GM18868 (cell line): ENCODE measurements at regions not wholly inside any gene's neighbourhood (a gene's known extent, or its start where the extent isn't known, plus 50 kb on each side); places are given as distances from the start of the nearest gene placed in this dataset.
"Not testable (repeated sequence)": the region's sequence is repeated elsewhere in the genome, so short reads cannot be mapped to it uniquely, and the experiment has no call there.

Experiments used
- ATAC-seq: cut with Tn5 transposase; IDR thresholded peaks from one replicate; pipeline ENCODE4 v1.9.1; 2021; ENCODE audit warnings: mild to moderate bottlenecking, moderate library complexity; ENCODE audit not compliant: unreplicated experiment

- no peak for ATAC-seq
Observed at GRCh38 chr14:27546111-27546510, 948.3 kb upstream of the NOVA1 start.

GRCh38 chr14:27553790-27554189 is 956.0 kb upstream of the NOVA1 start:
- ATAC-seq = no peak

GRCh38 chr14:27557445-27557844 is 959.6 kb upstream of the NOVA1 start:
- no peak for ATAC-seq

DNA sequence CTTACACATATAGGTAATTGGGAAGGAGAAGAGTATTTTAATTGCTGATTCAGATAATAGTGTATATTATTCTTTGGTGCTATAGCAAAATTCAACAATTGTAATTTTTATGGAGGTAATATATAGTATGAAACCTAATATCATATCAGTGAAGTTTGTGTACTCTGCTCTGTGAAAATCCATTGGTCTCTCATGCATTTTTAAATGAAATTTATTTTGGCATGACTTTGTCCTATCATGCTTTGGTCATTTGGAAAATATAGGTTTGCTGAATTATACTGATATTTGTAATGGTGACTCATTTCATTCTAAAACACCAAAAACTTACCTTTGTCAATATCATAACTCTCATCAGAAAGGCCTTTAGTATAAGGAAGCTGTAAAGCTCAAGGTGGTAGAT is 962.0 kb upstream of the NOVA1 start:
- no peak for ATAC-seq

DNA sequence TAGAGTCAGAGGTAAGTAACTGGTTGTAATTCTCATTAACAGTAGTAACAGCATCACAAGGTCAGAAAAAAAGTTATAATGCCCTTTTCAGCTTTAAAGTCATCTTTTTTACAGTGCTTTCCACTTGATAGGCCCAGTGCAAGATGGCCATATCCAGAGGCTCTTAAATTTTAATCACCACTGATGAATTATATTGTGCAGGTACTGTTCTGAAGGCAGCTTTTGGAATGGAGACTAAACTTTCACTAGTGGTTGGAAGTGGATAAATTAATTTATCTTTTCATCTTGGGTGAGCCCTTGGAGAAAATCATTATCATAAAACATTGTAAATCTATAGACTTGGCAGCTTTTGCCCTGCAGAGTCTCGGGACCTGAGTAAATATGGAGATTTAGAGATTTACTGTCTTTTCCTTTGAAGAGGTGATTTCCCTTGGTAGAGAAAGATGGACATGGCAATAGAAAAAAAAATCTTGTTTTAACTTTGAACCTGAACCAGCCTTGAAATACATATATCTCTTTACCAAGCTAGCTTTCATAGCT is 969.1 kb upstream of the NOVA1 start:
- ATAC-seq = no peak

GRCh38 chr14:27573018-27573417 is 975.2 kb upstream of the NOVA1 start:
- no peak for ATAC-seq

GRCh38 chr14:27587103-27587502 is 989.3 kb upstream of the NOVA1 start:
- no peak for ATAC-seq

DNA sequence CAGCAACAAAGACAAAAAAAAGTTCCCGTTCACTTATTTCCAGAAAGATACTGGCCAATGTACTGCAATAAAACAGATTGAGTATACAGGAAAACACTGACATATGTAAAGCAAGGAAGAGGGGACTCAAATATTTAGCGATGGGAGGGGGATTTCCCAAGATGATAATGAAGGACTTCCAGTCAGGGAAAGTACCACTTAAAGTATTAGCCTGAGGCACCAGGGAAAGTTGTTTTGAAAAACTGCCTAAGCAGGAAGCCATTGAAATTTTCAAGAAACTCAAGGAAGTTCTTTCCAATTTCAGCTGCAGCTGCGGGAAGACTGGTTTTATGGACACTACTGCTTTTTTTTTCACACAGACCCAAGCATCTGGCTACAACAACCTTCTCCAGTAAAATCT is 1007.4 kb upstream of the NOVA1 start:
- ATAC-seq = no peak

DNA sequence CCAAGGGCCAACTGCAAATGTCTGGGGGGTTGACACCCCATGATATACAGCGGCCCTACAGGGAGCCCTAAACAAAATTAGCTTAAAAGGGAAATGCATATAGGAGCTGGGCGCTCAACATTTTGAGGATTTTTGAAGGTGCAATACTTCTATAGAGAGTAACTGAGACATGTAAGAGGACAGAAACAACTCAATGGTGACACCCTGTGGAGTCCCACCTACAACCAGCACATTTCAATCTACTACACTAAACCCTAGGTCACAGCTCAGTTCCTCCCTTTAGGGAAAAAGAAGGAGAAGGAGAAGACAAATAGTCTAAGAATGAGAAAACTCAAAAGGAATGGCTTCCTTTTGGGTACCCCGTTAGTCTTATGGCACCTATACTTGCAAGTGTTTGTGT is 1010.5 kb upstream of the NOVA1 start:
- no peak for ATAC-seq

- ATAC-seq = no peak
Observed at GRCh38 chr14:27612121-27612520, 1014.3 kb upstream of the NOVA1 start.

- no peak for ATAC-seq
Observed at GRCh38 chr14:27613102-27613501, 1015.3 kb upstream of the NOVA1 start.

- no peak for ATAC-seq
Observed at GRCh38 chr14:27623782-27624181, 1025.9 kb upstream of the NOVA1 start.

DNA sequence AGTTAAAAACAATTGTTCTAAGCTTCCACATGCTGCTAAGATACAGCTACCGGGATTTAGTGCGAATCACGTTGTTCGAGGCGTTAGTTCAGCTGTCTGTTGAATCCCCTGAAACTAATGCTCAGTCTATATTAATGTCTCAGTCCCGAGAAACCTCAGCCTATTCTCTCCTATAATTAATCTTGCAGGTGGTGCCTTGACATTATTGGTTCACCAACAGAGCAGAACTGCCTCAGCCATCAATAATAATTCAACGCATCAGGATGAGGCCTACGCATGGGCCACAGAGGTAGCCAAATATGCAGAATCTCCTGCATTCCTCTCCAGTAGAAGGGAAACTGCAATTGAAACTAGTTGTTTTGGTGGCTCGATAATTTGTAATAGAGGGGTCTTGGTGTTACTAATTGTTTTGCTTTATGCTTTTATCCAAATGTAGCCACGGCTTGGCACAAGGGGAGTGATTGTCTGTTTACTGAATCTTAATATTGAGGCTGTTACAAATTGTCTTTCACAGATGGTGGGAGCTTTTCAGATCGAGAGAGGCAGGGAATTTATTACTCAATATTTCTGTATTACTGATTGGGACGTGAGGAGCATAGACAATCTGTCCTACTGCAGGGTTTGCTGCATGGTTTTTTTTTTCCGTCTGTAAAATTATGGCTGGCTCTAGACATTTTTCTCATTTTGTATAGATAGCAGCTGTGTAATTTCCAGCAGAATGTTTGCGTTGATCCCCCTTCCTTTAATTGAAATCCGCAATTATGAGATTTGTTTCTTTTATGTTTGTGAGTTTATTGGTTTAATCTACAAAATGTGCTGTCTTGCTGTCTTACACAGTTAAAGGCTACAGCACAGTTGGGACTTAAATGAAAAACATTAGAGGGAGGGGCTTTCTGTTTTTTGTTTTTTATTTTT is 1036.5 kb upstream of the NOVA1 start:
- ATAC-seq = no peak

DNA sequence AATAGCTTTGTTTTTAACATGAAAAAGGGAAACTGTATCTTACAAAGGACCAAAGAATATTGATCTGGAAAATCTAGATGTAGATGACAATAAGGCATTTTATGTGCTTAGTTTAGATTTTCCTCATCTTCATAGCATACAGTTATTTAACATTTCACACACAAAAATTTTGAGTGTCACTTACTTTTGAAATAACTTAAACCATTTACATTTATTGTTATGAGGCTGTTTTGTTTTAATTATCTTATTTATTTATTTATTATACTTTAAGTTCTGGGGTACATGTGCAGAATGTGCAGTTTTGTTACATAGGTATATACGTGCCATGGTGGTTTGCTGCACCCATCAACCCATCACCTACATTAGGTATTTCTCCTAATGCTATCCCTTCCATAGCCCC is 1042.9 kb upstream of the NOVA1 start:
- not testable (repeated sequence) for ATAC-seq

DNA sequence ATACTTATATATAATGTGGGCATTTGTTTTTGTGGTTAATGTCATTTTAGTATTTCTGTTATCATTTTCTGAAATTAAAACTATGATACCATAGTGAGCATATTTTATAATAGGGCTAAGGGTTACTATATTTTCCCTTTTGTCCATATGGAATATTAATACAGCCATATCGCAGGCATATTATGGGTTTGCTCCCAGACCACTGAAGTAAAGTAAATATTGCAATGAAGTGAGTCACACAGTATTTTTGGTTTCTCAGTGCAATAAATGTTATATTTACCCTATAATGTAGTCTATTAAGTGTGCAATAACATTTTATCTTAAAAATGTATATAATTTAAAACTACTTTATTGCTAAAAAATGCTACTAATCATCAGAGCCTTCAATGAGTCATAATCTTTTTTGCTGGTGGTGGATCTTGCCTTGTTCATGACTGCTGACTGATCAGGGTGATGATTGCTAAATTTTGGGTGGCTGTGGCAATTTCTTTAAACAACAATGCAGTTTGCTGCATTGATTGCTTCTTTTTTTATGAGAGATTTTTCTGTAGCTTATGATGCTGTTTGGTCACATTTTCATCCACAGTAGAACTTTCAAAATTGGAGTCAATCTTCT is 1044.5 kb upstream of the NOVA1 start:
- no peak for ATAC-seq

GRCh38 chr14:27660683-27661082 is 1062.8 kb upstream of the NOVA1 start:
- ATAC-seq = no peak

DNA sequence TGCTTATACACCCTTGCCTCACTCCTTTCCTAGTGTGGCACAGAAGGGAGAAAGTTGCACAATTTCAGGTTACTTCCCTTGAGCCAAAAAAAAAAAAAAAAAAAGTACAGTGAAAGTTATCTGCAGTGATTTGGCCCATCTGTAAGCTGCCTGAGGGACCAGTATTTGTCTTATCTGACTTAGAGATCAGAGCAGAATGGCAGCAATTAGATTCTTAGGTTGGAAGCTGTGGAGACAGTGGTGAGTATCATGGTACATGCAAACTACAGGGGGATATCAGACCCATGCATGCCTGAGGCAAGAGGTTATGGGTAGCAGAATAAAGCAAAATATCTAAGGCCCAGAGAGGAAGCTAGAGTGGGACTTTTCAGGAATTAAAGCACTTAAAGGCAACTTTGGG is 1070.7 kb upstream of the NOVA1 start:
- ATAC-seq = no peak

GRCh38 chr14:27672047-27672446 is 1074.2 kb upstream of the NOVA1 start:
- ATAC-seq = no peak

- ATAC-seq = not testable (repeated sequence)
Observed at GRCh38 chr14:27672811-27673737, 1075.2 kb upstream of the NOVA1 start.

DNA sequence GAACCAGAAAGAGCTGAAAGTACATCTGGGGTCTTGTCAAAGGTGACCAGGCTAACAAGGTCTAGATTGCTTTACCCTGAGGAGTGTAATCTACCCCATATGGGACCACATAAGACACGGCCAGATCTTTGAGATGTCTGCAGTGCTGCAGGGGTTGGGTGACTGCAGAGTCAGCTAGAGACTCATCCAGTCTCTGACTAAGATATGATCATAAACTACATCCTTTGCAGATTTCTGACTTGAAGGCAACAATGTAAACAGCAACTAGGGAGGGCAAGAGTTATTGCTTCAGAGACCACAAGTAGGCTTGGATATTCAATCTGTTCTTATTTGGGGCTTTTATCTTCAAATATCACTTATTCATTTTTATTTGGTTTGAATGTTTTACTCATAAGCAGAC is 1080.5 kb upstream of the FOXG1 start:
- no peak for ATAC-seq

DNA sequence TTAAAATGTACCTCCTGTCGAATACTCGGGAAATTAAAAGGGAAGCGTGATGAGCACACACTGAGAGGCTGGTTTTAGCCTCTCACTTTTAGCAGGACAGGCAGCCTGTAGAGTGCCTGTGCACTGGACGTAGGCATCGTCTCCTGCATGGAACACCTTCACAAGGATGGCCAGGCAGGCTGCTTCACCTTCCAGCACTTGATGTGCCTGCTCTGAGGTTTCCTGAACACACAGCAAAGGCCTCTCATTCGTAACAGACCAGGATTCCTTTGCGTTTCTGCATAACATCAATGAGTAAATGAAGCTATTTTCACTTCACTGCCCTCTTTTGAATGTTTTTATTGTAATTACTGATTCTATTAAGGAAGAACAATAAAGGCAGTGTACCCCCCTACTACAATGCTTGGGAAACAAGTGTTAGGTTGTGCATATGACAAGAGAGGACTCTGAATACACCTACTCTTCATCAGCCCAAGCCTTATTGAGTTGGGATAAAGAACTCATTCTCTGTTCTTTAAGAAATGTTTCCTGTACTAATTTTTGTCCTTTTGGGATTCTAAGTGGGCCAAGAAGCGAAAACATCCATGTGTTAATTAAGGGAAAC is 1077.6 kb upstream of the FOXG1 start:
- ATAC-seq = no peak
